HepG2 (cell line): ENCODE measurements at regions not wholly inside any gene's neighbourhood (a gene's known extent, or its start where the extent isn't known, plus 50 kb on each side); places are given as distances from the start of the nearest gene placed in this dataset.

Experiments used
- ATAC-seq: fragments of 200-7000 bp; cut with Tn5 transposase; 3 replicates; pipeline ENCODE4 v1.9.1; 2020; ENCODE audit warnings: mild to moderate bottlenecking, moderate library complexity
- BruUV-seq: library from RNA; stranded (reverse); fragments of 400-500 nt; replicated peaks from 2 replicates; lab custom pipeline; 2021; lab: Mats Ljungman, UMichigan
- CTCF ChIA-PET: fragments of 300-600 bp; formaldehyde crosslinking; extraction: SDS; loops from one replicate; lab custom pipeline; 2021; ENCODE audit warnings: low total read pairs, inconsistent platforms, low intra/inter-chr PET ratio; lab: Yijun Ruan, JAX
- POLR2A ChIA-PET: fragments of 350-600 bp; sonication (Branson Sonifier 250); formaldehyde crosslinking; loops from one replicate; lab custom pipeline; 2020; ENCODE audit warnings: antibody characterized with exemption, inconsistent platforms; lab: Yijun Ruan, JAX
- DNase-seq: peaks from one replicate; pipeline ENCODE4 v3.0.0-alpha.2; 2015; ENCODE audit warnings: low spot score
- FAIRE-seq: peaks from 3 replicates; lab custom pipeline; 2011; peaks lifted over from hg19 to GRCh38; lab: Jason Lieb, UNC
- H2AFZ ChIP-seq: one replicate; pipeline ENCODE4 v1.6.1; 2011; ENCODE audit warnings: low read length, inconsistent platforms
- H3K27ac ChIP-seq: fragments of 300-600 bp; 3 replicates; pipeline ENCODE4 v1.8.0; 2011; ENCODE audit warnings: mixed run types, mild to moderate bottlenecking, mixed read lengths, low read length, inconsistent platforms; ENCODE audit not compliant: insufficient read depth; ENCODE audit errors: extremely low read length
- H3K27me3 ChIP-seq, 2 experiments: fragments of 200-600 bp in 1 of 2; 2 replicates in 1 of 2; 3 replicates in 1 of 2; pipeline versions ENCODE4 v1.6.0 to v1.8.0; 2011; ENCODE audit warnings: low read length in 2 of 2, mild to moderate bottlenecking in 2 of 2, moderate library complexity in 2 of 2, inconsistent platforms in 1 of 2; ENCODE audit not compliant: insufficient read depth in 2 of 2, control insufficient read depth in 1 of 2
- H3K36me3 ChIP-seq, 2 experiments: fragments of 200-600 bp in 1 of 2; replicated peaks in 1 of 2; 2 replicates in 1 of 2; 3 replicates in 1 of 2; pipeline versions ENCODE4 v1.5.1 to v1.8.0; 2011; ENCODE audit warnings: low read length in 2 of 2, inconsistent platforms in 1 of 2; ENCODE audit not compliant: insufficient read depth in 2 of 2, control insufficient read depth in 1 of 2
- H3K4me1 ChIP-seq: 2 replicates; pipeline ENCODE4 v1.5.1; 2012; ENCODE audit warnings: low read length, inconsistent platforms; ENCODE audit not compliant: insufficient read depth
- H3K4me2 ChIP-seq: 2 replicates; pipeline ENCODE4 v1.6.0; 2011; ENCODE audit warnings: low read depth, low read length, inconsistent platforms
- H3K4me3 ChIP-seq, 3 experiments: fragments of 200-600 bp in 1 of 3; sonication (generic), shearing (Covaris generic) in 1 of 3; replicated peaks in 1 of 3; 2 replicates each; pipeline ENCODE4 v1.5.1; 2011 to 2016; ENCODE audit warnings: low read length in 3 of 3, inconsistent platforms in 2 of 3, low read depth in 2 of 3, mild to moderate bottlenecking in 2 of 3, control low read depth in 1 of 3, mixed read lengths in 1 of 3; ENCODE audit not compliant: insufficient read depth in 1 of 3
- H3K79me2 ChIP-seq: one replicate; pipeline ENCODE4 v1.6.1; 2011; ENCODE audit warnings: low read length, inconsistent platforms; ENCODE audit not compliant: insufficient read depth
- H3K9ac ChIP-seq: 2 replicates; pipeline ENCODE4 v1.6.0; 2011; ENCODE audit warnings: mild to moderate bottlenecking, low read depth, low read length, inconsistent platforms; ENCODE audit not compliant: insufficient read depth
- H3K9me3 ChIP-seq: 2 replicates; pipeline ENCODE4 v1.5.1; 2012; ENCODE audit warnings: mild to moderate bottlenecking, low read length
- H4K20me1 ChIP-seq: 2 replicates; pipeline ENCODE4 v1.6.0; 2011; ENCODE audit warnings: inconsistent platforms, mild to moderate bottlenecking, low read length, moderate library complexity; ENCODE audit not compliant: insufficient read depth
- EHMT2 ChIP-seq: fragments of 200-600 bp; sonication (generic); IDR thresholded peaks from 2 replicates; pipeline ENCODE4 v1.7.0; 2017; ENCODE audit warnings: antibody characterized with exemption, low read depth, low read length, borderline replicate concordance
- NFE2L1 ChIP-seq: sonication (generic); formaldehyde crosslinking; IDR thresholded peaks from 2 replicates; pipeline ENCODE4 v1.4.0; 2020; ENCODE audit warnings: missing genetic modification reagents, mild to moderate bottlenecking, borderline replicate concordance
- NR2F6 ChIP-seq, 2 experiments: IDR thresholded peaks; 2 replicates each; pipeline ENCODE4 v1.6.1; 2016; ENCODE audit warnings: antibody characterized with exemption in 1 of 2, mild to moderate bottlenecking in 1 of 2
- ZNF616 ChIP-seq: sonication (generic); formaldehyde crosslinking; IDR thresholded peaks from 2 replicates; pipeline ENCODE4 v1.5.0; 2020; ENCODE audit warnings: low read depth, mild to moderate bottlenecking, missing genetic modification reagents
- ZNF678 ChIP-seq: sonication (generic); formaldehyde crosslinking; IDR thresholded peaks from 2 replicates; pipeline ENCODE4 v1.4.0; 2020; ENCODE audit warnings: mild to moderate bottlenecking, missing genetic modification reagents
- ZNF891 ChIP-seq: sonication (generic); formaldehyde crosslinking; IDR thresholded peaks from 2 replicates; pipeline ENCODE4 v1.5.0; 2020; ENCODE audit warnings: mild to moderate bottlenecking, missing genetic modification reagents
- WGBS: methylation state at CpG from one replicate; pipeline ENCODE4 v1.1.6; 2017; ENCODE audit warnings: low lambda C conversion rate; 5-methylcytosine and 5-hydroxymethylcytosine counted together
- in situ Hi-C: cut with HindIII; loops from 2 replicates; pipeline ENCODE4 v1.10.0; 2017; ENCODE audit warnings: low pct_unique_long_range_greater_than_20kb; ENCODE audit not compliant: extremely low pct_ligation_motif_present
- intact Hi-C: fragments of 100-400 bp; cut with micrococcal nuclease; formaldehyde crosslinking; loops from one replicate; pipeline ENCODE4 v1.10.0; 2022; ENCODE audit not compliant: unreplicated experiment
- TF ChIP-seq, protein P1 (sequence below): sonication (generic); formaldehyde crosslinking; IDR thresholded peaks from 2 replicates; pipeline ENCODE4 v1.9.0; 2022; ENCODE audit warnings: low read depth, missing genetic modification reagents
- TF ChIP-seq, protein P2 (sequence below): sonication (generic); formaldehyde crosslinking; IDR thresholded peaks from 2 replicates; pipeline ENCODE4 v1.8.0; 2023; ENCODE audit warnings: mild to moderate bottlenecking, missing genetic modification reagents
- TF ChIP-seq, protein P3 (sequence below): sonication (generic); formaldehyde crosslinking; conservative IDR thresholded peaks from 2 replicates; pipeline ENCODE4 v1.8.0; 2022; ENCODE audit warnings: mild to moderate bottlenecking, moderate library complexity, missing genetic modification reagents

DNA sequence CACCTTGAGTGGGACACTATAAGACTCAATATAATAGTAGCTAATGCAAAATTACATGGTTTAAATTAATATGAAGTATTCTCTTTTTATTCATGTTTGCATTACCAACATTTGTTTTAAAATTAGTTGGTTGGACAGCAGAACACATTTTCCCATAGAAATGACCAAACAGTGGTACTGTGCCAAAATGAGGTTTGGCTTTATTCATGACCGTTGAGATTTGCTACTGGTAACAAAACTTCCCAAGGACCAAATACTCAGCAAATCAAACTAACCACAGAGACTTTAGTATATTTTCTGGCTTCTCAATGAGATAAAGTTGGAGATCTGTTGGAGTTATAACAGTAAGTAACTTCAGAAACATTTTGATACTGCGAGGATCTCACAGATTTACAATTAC is 637.8 kb upstream of the MEF2C start (continued):
- no peak for TF ChIP-seq EHMT2
- TF ChIP-seq, protein P1, sequence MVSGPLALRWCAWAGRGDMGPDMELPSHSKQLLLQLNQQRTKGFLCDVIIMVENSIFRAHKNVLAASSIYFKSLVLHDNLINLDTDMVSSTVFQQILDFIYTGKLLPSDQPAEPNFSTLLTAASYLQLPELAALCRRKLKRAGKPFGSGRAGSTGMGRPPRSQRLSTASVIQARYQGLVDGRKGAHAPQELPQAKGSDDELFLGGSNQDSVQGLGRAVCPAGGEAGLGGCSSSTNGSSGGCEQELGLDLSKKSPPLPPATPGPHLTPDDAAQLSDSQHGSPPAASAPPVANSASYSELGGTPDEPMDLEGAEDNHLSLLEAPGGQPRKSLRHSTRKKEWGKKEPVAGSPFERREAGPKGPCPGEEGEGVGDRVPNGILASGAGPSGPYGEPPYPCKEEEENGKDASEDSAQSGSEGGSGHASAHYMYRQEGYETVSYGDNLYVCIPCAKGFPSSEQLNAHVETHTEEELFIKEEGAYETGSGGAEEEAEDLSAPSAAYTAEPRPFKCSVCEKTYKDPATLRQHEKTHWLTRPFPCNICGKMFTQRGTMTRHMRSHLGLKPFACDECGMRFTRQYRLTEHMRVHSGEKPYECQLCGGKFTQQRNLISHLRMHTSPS, result no peak

DNA sequence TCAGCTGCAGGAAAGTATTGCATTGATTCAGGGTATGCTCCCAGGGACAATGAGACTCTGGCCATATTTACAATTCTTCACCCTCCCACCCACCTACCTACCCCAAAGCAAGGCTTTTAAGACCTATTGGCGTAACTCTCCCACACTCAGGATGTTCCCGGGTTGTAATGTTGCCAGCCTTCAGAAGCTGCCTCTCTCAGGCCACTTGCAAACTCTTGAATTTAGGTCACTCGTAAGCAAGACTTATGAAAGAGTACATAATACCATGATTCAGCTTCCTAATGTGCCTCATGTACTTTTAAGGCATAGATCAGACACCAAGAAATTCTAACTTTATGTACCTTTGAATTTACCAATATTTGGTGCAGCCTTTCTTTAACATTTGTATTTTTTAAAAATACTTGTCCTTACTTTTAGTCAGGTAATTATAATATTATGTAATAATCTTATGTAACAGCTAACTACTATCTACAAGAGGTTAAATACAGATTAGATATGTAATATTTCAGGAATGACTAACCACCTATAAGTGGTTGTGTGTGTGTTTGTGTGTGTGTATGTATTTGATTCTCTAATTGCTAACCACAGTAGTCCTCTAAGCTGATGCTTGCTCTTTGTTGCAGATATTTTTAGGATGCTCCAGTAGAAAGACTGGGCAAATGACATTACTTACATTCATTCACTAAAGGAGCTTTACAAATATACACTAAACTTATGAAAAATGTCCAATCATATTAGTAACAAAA is 630.5 kb upstream of the MEF2C start:
- H2AFZ ChIP-seq, result no peak overlapping the region
- no peaks in the 10 kb centered on the region for H3K4me1 ChIP-seq
- ChIA-PET POLR2A (no interaction called here), CTCF (no interaction called here)
- H3K9ac ChIP-seq, result no peak overlapping the region
- no peak overlapping the region for H3K4me3 ChIP-seq
- H3K36me3 ChIP-seq, result no peaks in the 10 kb centered on the region
- WGBS, result 5% methylated on average over 3 of the region's 3 CpGs
- no peak overlapping the region for H3K4me2 ChIP-seq
- intact Hi-C loops (no loop called here), in situ Hi-C loops (no loop called here)
- ATAC-seq (no peak), FAIRE-seq (no peak), DNase-seq (no peak)
- H3K27me3 ChIP-seq, result no peaks in the 10 kb centered on the region
- no peaks in the 10 kb centered on the region for H3K79me2 ChIP-seq
- no peaks in the 10 kb centered on the region for H4K20me1 ChIP-seq
- H3K9me3 ChIP-seq, result no peaks in the 10 kb centered on the region; the same call in none of the 2 replicates
- H3K27ac ChIP-seq, result no peak overlapping the region
- BruUV-seq, result no TSS peak
- TF ChIP-seq, protein P2, sequence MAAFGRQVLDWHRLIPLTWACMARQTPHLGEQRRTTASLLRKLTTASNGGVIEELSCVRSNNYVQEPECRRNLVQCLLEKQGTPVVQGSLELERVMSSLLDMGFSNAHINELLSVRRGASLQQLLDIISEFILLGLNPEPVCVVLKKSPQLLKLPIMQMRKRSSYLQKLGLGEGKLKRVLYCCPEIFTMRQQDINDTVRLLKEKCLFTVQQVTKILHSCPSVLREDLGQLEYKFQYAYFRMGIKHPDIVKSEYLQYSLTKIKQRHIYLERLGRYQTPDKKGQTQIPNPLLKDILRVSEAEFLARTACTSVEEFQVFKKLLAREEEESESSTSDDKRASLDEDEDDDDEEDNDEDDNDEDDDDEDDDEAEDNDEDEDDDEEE (CRISPR knock-in tag), result no peak
- TF ChIP-seq ZNF616 (CRISPR knock-in tag) (no peak), ZNF891 (no peak), NFE2L1 (CRISPR knock-in tag) (no peak), ZNF678 (no peak), NR2F6 (IDR thresholded peaks at IDR 0.05) (no peak), NR2F6 (CRISPR knock-in tag; IDR thresholded peaks at IDR 0.05) (no peak)
- TF ChIP-seq, protein P3, sequence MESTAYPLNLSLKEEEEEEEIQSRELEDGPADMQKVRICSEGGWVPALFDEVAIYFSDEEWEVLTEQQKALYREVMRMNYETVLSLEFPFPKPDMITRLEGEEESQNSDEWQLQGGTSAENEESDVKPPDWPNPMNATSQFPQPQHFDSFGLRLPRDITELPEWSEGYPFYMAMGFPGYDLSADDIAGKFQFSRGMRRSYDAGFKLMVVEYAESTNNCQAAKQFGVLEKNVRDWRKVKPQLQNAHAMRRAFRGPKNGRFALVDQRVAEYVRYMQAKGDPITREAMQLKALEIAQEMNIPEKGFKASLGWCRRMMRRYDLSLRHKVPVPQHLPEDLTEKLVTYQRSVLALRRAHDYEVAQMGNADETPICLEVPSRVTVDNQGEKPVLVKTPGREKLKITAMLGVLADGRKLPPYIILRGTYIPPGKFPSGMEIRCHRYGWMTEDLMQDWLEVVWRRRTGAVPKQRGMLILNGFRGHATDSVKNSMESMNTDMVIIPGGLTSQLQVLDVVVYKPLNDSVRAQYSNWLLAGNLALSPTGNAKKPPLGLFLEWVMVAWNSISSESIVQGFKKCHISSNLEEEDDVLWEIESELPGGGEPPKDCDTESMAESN (CRISPR knock-in tag), result no peak
